NB4 (cell line): ENCODE measurements at regions not wholly inside any gene's neighbourhood (a gene's known extent, or its start where the extent isn't known, plus 50 kb on each side); places are given as distances from the start of the nearest gene placed in this dataset.

Experiments
- MYC ChIP-seq: IDR thresholded peaks from 2 replicates; pipeline ENCODE4 v1.6.1; 2011; ENCODE audit warnings: low read depth, low read length
- POLR2A ChIP-seq: IDR thresholded peaks from 2 replicates; pipeline ENCODE4 v1.6.1; 2011; ENCODE audit warnings: mild to moderate bottlenecking; ENCODE audit not compliant: insufficient read length; ENCODE audit errors: extremely low read depth
- TF ChIP-seq, protein P1 (sequence below): IDR thresholded peaks from one replicate; pipeline ENCODE4 v1.5.1; 2012; ENCODE audit warnings: low read depth, low read length
- TF ChIP-seq, protein P2 (sequence below): IDR thresholded peaks from 2 replicates; pipeline ENCODE4 v1.6.1; 2011; ENCODE audit warnings: low read depth, low read length

DNA sequence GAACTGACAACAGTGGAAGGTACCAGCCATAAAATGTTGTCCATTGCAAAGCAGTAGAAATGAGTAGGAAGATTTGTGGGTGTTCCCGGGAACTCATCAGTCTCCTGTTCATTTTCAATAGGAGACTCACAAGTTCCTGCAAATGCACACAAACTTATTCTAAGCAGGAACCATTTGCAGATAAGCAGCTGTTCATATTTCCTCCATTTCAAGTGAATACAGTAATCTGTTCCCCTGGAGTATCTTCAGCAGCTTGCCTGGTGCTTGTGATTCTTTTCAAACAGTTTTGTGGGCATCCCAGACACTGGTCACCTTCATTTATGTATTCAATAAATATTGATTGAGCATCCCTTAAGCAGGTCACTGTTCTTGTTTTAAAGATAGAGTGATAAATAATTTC lies 1315.5 kb upstream of the C9orf72 start:
- TF ChIP-seq, protein P1, sequence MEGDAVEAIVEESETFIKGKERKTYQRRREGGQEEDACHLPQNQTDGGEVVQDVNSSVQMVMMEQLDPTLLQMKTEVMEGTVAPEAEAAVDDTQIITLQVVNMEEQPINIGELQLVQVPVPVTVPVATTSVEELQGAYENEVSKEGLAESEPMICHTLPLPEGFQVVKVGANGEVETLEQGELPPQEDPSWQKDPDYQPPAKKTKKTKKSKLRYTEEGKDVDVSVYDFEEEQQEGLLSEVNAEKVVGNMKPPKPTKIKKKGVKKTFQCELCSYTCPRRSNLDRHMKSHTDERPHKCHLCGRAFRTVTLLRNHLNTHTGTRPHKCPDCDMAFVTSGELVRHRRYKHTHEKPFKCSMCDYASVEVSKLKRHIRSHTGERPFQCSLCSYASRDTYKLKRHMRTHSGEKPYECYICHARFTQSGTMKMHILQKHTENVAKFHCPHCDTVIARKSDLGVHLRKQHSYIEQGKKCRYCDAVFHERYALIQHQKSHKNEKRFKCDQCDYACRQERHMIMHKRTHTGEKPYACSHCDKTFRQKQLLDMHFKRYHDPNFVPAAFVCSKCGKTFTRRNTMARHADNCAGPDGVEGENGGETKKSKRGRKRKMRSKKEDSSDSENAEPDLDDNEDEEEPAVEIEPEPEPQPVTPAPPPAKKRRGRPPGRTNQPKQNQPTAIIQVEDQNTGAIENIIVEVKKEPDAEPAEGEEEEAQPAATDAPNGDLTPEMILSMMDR, result no peak
- TF ChIP-seq POLR2A (no peak), MYC (no peak)
- TF ChIP-seq, protein P2, sequence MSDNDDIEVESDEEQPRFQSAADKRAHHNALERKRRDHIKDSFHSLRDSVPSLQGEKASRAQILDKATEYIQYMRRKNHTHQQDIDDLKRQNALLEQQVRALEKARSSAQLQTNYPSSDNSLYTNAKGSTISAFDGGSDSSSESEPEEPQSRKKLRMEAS, result no peak
